ENCODE measurements at regions not wholly inside any gene's neighbourhood (a gene's known extent, or its start where the extent isn't known, plus 50 kb on each side); places are given as distances from the start of the nearest gene placed in this dataset.

GRCh38 chr10:3996697-3997096 lies 211.7 kb upstream of the KLF6 start (continued):
- TF ChIP-seq, protein P1, sequence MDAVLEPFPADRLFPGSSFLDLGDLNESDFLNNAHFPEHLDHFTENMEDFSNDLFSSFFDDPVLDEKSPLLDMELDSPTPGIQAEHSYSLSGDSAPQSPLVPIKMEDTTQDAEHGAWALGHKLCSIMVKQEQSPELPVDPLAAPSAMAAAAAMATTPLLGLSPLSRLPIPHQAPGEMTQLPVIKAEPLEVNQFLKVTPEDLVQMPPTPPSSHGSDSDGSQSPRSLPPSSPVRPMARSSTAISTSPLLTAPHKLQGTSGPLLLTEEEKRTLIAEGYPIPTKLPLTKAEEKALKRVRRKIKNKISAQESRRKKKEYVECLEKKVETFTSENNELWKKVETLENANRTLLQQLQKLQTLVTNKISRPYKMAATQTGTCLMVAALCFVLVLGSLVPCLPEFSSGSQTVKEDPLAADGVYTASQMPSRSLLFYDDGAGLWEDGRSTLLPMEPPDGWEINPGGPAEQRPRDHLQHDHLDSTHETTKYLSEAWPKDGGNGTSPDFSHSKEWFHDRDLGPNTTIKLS (IDR thresholded peaks at IDR 0.05; ENCODE audit: borderline replicate concordance, low read depth), result no peak
- TF ChIP-seq TBP (optimal IDR thresholded peaks at IDR 0.05; ENCODE audit: low read depth, low read length) (no peak), ZBTB8A (IDR thresholded peaks at IDR 0.05; ENCODE audit: partially characterized antibody) (no peak), EZH2 (IDR thresholded peaks at IDR 0.05; ENCODE audit: borderline replicate concordance, low read depth, low read length) (no peak), ETS2 (tag; IDR thresholded peaks at IDR 0.05; ENCODE audit: borderline replicate concordance, poor library complexity, severe bottlenecking) (no peak), MED1 (CRISPR knock-in tag; IDR thresholded peaks at IDR 0.05; ENCODE audit: borderline replicate concordance) (no peak), MAZ (CRISPR knock-in tag; conservative IDR thresholded peaks at IDR 0.05 in 1 of 2, IDR thresholded peaks at IDR 0.05 in 1 of 2) (no peak), EWSR1 (IDR thresholded peaks at IDR 0.05; ENCODE audit: borderline replicate concordance, low read depth, partially characterized antibody) (no peak)
- TF ChIP-seq, protein P2, sequence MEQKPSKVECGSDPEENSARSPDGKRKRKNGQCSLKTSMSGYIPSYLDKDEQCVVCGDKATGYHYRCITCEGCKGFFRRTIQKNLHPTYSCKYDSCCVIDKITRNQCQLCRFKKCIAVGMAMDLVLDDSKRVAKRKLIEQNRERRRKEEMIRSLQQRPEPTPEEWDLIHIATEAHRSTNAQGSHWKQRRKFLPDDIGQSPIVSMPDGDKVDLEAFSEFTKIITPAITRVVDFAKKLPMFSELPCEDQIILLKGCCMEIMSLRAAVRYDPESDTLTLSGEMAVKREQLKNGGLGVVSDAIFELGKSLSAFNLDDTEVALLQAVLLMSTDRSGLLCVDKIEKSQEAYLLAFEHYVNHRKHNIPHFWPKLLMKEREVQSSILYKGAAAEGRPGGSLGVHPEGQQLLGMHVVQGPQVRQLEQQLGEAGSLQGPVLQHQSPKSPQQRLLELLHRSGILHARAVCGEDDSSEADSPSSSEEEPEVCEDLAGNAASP (IDR thresholded peaks at IDR 0.05), result no peak

All from K562 (cell line).